ENCODE measurements at regions not wholly inside any gene's neighbourhood (a gene's known extent, or its start where the extent isn't known, plus 50 kb on each side); places are given as distances from the start of the nearest gene placed in this dataset.
A peak's percentile ranks its signal among the peaks of the same experiment; 100 is the strongest.

- Histone ChIP-seq H3K4me2 (ENCODE audit: low read length) (peak overlapping the region; percentile 79), H3K36me3 (ENCODE audit: insufficient read depth, low read length) (no peaks in the 10 kb centered on the region), H4K20me1 (ENCODE audit: insufficient read depth, low read length) (no peaks in the 10 kb centered on the region), H3K4me1 (ENCODE audit: insufficient read depth, low read length, poor library complexity, severe bottlenecking) (peaks cover 63% of the 10 kb centered on the region), H3K27ac (ENCODE audit: low read depth, low read length, poor library complexity, severe bottlenecking) (peak overlapping the region; percentile 89), H3K79me2 (ENCODE audit: insufficient read depth, low read depth, low read length) (peaks cover 16% of the 10 kb centered on the region; the same call in 1 of the 2 replicates), H2AFZ (ENCODE audit: low read length) (peak overlapping the region; percentile 87), H3K4me3 (ENCODE audit: low read depth, low read length, poor library complexity, severe bottlenecking) (peak overlapping the region; percentile 71), H3K9me2 (ENCODE audit: insufficient read depth, low read length) (no peaks in the 10 kb centered on the region), H3K9me3 (ENCODE audit: low read length) (no peaks in the 10 kb centered on the region)
- ChIA-PET POLR2A (interaction anchor here (0.7 kb wide), 1 partner anchor 217 kb away, joined by 3 read pairs; no protein-coding TSS in a partner anchor), CTCF (ENCODE audit: unreplicated experiment) (no interaction called here)
- TF ChIP-seq EZH2phosphoT487 (IDR thresholded peaks at IDR 0.05; ENCODE audit: borderline replicate concordance, low read depth, low read length): no peak
- TF ChIP-seq, protein P1, sequence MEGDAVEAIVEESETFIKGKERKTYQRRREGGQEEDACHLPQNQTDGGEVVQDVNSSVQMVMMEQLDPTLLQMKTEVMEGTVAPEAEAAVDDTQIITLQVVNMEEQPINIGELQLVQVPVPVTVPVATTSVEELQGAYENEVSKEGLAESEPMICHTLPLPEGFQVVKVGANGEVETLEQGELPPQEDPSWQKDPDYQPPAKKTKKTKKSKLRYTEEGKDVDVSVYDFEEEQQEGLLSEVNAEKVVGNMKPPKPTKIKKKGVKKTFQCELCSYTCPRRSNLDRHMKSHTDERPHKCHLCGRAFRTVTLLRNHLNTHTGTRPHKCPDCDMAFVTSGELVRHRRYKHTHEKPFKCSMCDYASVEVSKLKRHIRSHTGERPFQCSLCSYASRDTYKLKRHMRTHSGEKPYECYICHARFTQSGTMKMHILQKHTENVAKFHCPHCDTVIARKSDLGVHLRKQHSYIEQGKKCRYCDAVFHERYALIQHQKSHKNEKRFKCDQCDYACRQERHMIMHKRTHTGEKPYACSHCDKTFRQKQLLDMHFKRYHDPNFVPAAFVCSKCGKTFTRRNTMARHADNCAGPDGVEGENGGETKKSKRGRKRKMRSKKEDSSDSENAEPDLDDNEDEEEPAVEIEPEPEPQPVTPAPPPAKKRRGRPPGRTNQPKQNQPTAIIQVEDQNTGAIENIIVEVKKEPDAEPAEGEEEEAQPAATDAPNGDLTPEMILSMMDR (conservative IDR thresholded peaks at IDR 0.05; ENCODE audit: low read length): no peak
- DNase-seq (ENCODE audit: low spot score): no peak
- BruUV-seq (replicated peaks): TSS peak; percentile 96
- intact Hi-C loops (cut with micrococcal nuclease; ENCODE audit: unreplicated experiment): no loop called here
Measured at GRCh38 chr16:87064731-87065445, 252.3 kb downstream of the C16orf95 start.

- Histone ChIP-seq H3K9me3 (ENCODE audit: low read length) (no peaks in the 10 kb centered on the region), H2AFZ (ENCODE audit: low read length) (peak overlapping the region; percentile 87), H4K20me1 (ENCODE audit: insufficient read depth, low read length) (no peaks in the 10 kb centered on the region), H3K4me3 (ENCODE audit: low read depth, low read length, poor library complexity, severe bottlenecking) (peak overlapping the region; percentile 71), H3K4me1 (ENCODE audit: insufficient read depth, low read length, poor library complexity, severe bottlenecking) (peaks cover 56% of the 10 kb centered on the region), H3K27ac (ENCODE audit: low read depth, low read length, poor library complexity, severe bottlenecking) (peak overlapping the region; percentile 89), H3K4me2 (ENCODE audit: low read length) (peak overlapping the region; percentile 79), H3K36me3 (ENCODE audit: insufficient read depth, low read length) (no peaks in the 10 kb centered on the region), H3K9me2 (ENCODE audit: insufficient read depth, low read length) (no peaks in the 10 kb centered on the region), H3K79me2 (ENCODE audit: insufficient read depth, low read depth, low read length) (peaks cover 16% of the 10 kb centered on the region; the same call in 1 of the 2 replicates)
- intact Hi-C loops (cut with micrococcal nuclease; ENCODE audit: unreplicated experiment): no loop called here
- peak; percentile 83 for DNase-seq (ENCODE audit: low spot score)
- ChIA-PET POLR2A (interaction anchor here (0.6 to 0.7 kb wide), 3 partner anchors 11 to 758 kb away, joined by 3 to 4 read pairs (median 4); no protein-coding TSS in a partner anchor), CTCF (ENCODE audit: unreplicated experiment) (interaction anchor here (0.6 kb wide), 2 partner anchors 333 to 1163 kb away, joined by 4 to 6 read pairs; no protein-coding TSS in a partner anchor)
- BruUV-seq (replicated peaks): TSS peak; percentile 97
- TF ChIP-seq EZH2phosphoT487 (IDR thresholded peaks at IDR 0.05; ENCODE audit: borderline replicate concordance, low read depth, low read length): no peak
- TF ChIP-seq, protein P1 (conservative IDR thresholded peaks at IDR 0.05; ENCODE audit: low read length): no peak
Measured at GRCh38 chr16:87065446-87066132, 251.6 kb downstream of the C16orf95 start.

Data from OCI-LY7 (cell line).